GM12875 (cell line): ENCODE measurements at regions not wholly inside any gene's neighbourhood (a gene's known extent, or its start where the extent isn't known, plus 50 kb on each side); places are given as distances from the start of the nearest gene placed in this dataset.
"Not testable (repeated sequence)": the region's sequence is repeated elsewhere in the genome, so short reads cannot be mapped to it uniquely, and the experiment has no call there.

Experiments
- H3K4me3 ChIP-seq: one replicate; pipeline ENCODE4 v1.5.1; 2011; ENCODE audit warnings: low read depth, low read length, control low read depth
- TF ChIP-seq, protein P1 (sequence below): IDR thresholded peaks from 2 replicates; pipeline ENCODE4 v1.5.1; 2011; ENCODE audit warnings: low read depth, mild to moderate bottlenecking, control low read depth, inconsistent platforms, low read length, moderate library complexity, borderline replicate concordance; ENCODE audit not compliant: insufficient read depth

DNA sequence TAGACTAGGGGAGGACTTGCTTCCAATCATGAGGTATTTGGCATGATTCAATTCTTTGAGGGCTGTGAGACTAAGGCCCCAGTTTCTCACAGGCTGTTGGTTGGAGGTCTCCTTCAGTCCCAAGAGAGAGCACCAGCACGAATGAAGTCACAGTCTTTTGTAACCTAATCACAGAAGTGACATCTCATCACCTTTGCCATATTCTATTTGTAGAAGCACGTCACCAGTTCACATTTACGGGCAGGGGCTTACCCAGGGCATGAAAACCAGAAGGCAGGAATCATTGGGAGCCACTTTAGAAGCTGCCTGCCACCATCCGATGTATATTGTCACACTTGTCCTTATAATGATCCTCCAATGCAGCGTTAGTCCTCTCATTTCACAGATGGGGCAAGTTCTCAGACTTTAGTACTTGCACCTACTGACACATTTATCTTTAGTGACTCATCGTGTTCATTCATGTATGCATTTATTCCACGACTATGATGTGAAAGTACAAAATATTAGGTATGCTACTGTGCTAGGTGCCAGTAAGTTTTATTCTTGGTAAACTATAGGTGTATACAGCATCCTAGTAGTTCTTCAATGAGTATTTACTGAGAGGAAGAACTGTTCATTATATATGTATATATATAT, 163.8 kb upstream of the PGRMC2 start:
- no peak overlapping the region for H3K4me3 ChIP-seq
- TF ChIP-seq, protein P1, sequence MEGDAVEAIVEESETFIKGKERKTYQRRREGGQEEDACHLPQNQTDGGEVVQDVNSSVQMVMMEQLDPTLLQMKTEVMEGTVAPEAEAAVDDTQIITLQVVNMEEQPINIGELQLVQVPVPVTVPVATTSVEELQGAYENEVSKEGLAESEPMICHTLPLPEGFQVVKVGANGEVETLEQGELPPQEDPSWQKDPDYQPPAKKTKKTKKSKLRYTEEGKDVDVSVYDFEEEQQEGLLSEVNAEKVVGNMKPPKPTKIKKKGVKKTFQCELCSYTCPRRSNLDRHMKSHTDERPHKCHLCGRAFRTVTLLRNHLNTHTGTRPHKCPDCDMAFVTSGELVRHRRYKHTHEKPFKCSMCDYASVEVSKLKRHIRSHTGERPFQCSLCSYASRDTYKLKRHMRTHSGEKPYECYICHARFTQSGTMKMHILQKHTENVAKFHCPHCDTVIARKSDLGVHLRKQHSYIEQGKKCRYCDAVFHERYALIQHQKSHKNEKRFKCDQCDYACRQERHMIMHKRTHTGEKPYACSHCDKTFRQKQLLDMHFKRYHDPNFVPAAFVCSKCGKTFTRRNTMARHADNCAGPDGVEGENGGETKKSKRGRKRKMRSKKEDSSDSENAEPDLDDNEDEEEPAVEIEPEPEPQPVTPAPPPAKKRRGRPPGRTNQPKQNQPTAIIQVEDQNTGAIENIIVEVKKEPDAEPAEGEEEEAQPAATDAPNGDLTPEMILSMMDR, result no peak

DNA sequence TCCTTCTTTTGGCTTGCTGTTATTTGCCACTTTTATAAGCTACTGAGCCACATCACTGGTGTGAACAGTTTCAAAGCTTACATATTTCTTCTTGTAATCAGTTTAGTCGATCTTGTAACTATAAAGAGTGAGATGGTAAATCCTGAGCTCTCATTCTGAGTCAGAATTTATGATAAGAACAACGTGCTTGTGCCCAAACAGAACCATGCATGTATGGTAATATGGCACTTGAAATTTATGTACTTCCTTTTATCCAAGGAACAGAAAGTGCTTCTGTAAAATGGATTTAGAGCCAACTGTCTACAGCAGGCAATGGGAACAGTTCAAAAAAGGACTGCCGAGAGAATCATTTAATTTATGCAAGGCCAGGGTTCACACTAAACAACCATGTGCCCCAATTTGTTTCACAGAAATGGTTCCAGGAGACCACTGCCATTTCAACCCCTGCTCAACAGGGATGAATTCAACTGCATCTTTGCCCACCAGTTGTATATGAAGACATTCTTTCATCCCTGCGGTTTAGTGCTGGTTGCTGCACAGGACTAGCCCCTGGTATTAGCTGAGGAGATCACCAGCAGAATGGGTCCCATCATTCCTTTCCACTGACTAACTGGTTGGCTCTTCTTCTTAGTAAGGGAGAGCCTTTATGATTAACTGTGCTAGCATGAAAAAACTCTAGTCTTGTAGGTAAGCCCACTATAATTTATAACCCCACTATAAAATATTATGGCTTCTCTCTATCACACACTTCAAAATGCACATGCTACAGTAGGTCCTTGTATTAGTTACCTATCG, 162.9 kb upstream of the PGRMC2 start:
- H3K4me3 ChIP-seq, result no peak overlapping the region
- TF ChIP-seq, protein P1, result no peak

DNA sequence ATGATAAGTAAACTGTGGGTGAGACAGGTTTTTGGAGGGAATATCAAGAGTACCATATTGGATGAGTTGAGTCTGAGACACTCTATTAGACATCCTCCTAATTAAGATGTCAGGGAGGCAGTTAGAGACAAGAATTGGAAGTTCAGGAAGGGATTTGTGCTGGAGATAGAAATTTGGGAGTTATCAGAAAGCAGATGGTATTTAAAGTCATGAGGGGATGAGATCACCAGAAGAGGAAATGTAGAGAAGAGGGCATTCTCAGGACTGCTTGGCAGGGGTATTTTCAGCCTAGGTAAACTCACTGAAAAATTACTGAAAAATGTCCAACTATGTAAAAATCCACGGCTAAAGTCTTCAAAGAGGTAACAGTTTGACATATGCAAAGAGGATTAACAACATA, 161.6 kb upstream of the PGRMC2 start:
- H3K4me3 ChIP-seq, result no peak overlapping the region
- TF ChIP-seq, protein P1, result no peak

DNA sequence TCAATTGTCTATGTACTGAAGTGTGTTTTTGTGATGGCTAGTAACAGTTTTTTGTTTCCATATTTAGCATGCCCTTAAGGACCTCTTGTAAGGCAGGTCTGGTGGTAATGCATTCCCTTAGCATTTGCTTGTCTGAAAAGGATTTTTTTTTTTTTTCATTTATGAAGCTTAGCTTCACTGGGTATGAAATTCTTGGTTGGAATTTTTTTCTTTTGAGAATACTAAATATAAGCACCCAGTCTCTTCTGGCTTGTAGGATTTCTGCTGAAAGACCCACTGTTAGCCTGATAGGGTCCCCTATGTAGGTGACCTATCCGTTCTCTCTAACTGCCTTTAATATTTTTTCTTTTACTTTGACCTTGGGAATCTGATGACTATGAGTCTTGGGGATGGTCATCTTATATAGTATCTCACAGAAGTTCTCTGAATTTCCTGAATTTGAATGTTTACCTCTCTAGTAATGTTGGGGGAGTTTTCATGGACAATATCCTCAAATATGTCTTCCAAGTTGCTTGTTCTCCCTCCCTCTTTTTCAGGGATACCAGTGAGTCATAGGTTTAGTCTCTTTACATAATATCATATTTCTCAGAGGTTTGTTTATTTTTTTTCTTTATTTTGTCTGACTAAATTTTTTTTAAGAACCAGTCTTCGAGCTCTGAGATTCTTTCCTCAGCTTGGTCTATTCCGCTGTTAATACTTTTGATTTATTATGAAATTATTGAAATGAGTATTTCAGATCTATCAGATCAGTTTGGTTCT, 157.1 kb upstream of the PGRMC2 start:
- TF ChIP-seq, protein P1, result no peak

DNA sequence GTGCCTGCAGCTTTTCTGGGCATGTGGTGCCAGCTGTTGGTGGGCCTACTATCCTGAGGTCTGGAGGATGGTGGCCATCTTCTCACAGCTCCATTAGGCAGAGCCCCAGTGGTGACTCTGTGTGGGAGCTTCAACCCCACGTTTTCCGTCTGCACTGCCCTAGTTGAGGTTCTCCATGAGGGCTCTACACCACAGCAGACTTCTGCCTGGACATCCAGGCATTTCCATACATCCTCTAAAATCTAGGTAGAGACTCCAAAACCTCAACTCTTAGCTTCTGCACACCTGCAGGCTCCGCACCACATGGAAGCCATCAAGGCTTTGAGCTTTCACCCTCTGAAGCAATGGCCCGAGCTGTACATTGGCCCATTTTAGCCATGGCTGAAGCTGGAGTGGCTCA, 153.3 kb upstream of the PGRMC2 start:
- TF ChIP-seq, protein P1, result no peak

More for the DNA sequence above, 157.1 kb upstream of the PGRMC2 start:
- no peak overlapping the region for H3K4me3 ChIP-seq

DNA sequence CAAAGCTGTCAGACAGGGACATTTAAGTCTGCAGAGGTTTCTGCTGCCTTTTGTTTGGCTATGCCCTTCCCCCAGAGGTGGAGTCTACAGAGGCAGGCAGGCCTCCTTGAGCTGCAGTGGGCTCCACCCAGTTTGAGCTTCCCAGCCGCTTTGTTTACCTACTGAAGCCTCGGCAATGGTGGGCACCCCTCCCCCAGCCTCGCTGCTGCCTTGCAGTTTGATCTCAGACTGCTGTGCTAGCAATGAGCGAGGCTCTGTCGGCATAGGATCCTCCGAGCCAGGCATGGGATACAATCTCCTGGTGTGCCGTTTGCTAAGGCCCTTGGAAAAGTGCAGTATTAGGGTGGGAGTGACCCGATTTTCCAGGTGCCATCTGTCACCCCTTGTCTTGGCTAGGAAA, 149.4 kb upstream of the PGRMC2 start:
- H3K4me3 ChIP-seq, result not testable (repeated sequence)

More for the DNA sequence above, 153.3 kb upstream of the PGRMC2 start:
- H3K4me3 ChIP-seq, result no peak overlapping the region

DNA sequence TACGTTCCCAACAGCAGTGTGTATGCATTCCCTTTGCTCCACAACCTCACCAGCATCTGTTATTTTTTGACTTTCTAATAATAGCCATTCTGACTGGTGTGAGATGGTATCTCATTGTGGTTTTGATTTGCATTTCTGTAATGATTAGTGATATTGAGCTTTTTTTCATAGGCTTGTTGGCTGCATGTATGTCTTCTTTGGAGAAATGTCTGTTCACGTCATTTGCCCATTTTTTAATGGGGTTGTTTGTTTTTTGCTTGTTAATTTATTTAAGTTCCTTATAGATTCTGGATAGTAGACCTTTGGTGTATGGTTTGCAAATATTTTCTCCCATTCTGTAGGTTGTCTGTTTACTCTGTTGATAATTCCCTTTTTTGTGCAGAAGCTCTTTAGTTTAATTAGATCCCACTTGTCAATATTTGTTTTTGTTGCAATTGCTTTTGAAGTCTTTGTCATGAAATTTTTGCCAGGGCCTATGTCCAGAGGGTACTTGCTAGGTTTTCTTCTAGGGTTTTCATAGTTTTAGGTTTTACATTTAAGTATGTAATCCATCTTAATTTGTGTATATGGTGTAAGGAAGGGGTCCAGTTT, 141.5 kb upstream of the PGRMC2 start:
- H3K4me3 ChIP-seq, result not testable (repeated sequence)

DNA sequence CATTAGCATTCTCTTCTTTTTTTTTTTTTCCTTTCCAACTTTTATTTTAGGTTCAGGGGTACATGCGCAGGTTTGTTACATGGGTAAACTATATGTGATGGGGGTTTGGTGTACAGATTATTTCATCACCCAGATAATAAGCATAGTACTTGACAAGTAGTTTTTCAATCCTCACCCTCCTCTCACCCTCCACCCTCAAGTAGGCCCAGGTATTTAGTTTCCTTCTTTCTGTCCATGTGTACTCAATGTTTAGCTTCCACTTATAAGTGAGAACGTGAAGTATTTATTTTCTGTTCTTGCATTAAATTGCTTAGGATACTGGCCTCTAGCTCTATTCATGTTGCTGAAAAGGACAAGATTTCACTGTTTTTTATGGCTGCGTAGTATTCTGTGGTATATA, 140.8 kb upstream of the PGRMC2 start:
- no peak overlapping the region for H3K4me3 ChIP-seq
- TF ChIP-seq, protein P1, result no peak
